ENCODE measurements at regions not wholly inside any gene's neighbourhood (a gene's known extent, or its start where the extent isn't known, plus 50 kb on each side); places are given as distances from the start of the nearest gene placed in this dataset.

- no peak for TF ChIP-seq CTCF (IDR thresholded peaks at IDR 0.05)
- no peak for TF ChIP-seq REST (IDR thresholded peaks at IDR 0.05)
- no peak for TF ChIP-seq RAD21 (conservative IDR thresholded peaks at IDR 0.05 in 1 of 2, IDR thresholded peaks at IDR 0.05 in 1 of 2)
- TF ChIP-seq, protein P1, sequence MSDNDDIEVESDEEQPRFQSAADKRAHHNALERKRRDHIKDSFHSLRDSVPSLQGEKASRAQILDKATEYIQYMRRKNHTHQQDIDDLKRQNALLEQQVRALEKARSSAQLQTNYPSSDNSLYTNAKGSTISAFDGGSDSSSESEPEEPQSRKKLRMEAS (IDR thresholded peaks at IDR 0.05): no peak
- no peak for TF ChIP-seq POLR2A (IDR thresholded peaks at IDR 0.05; ENCODE audit: low read length)
Observed at GRCh38 chr17:79214940-79215604, 140.4 kb downstream of the ENGASE start.

All from A549 (cell line).